NB4 (cell line): ENCODE measurements at regions not wholly inside any gene's neighbourhood (a gene's known extent, or its start where the extent isn't known, plus 50 kb on each side); places are given as distances from the start of the nearest gene placed in this dataset.

Experiments used
- POLR2A ChIP-seq: IDR thresholded peaks from 2 replicates; pipeline ENCODE4 v1.6.1; 2011; ENCODE audit warnings: mild to moderate bottlenecking; ENCODE audit not compliant: insufficient read length; ENCODE audit errors: extremely low read depth
- TF ChIP-seq, protein P1 (sequence below): IDR thresholded peaks from one replicate; pipeline ENCODE4 v1.5.1; 2012; ENCODE audit warnings: low read depth, low read length

DNA sequence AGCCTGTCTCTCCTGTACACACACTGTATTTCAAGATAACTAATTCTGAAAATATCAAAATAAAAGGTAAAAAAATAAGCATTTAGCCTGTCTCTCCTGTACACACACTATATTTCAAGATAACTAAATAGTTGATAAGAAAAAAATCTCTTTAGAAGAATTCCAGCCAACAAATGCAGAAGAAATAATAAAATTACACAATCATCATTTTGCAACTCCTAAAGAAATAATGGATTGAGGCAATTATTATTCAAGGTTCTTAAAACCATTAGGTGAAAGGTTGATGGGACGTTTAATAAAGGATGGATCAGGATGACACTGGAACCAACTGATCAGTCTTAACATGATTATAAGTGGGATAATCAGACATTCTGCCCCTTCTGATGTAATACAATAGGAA, 148.0 kb upstream of the FN1 start:
- TF ChIP-seq, protein P1, sequence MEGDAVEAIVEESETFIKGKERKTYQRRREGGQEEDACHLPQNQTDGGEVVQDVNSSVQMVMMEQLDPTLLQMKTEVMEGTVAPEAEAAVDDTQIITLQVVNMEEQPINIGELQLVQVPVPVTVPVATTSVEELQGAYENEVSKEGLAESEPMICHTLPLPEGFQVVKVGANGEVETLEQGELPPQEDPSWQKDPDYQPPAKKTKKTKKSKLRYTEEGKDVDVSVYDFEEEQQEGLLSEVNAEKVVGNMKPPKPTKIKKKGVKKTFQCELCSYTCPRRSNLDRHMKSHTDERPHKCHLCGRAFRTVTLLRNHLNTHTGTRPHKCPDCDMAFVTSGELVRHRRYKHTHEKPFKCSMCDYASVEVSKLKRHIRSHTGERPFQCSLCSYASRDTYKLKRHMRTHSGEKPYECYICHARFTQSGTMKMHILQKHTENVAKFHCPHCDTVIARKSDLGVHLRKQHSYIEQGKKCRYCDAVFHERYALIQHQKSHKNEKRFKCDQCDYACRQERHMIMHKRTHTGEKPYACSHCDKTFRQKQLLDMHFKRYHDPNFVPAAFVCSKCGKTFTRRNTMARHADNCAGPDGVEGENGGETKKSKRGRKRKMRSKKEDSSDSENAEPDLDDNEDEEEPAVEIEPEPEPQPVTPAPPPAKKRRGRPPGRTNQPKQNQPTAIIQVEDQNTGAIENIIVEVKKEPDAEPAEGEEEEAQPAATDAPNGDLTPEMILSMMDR, result no peak
- no peak for TF ChIP-seq POLR2A
